ENCODE measurements at regions not wholly inside any gene's neighbourhood (a gene's known extent, or its start where the extent isn't known, plus 50 kb on each side); places are given as distances from the start of the nearest gene placed in this dataset.

DNA sequence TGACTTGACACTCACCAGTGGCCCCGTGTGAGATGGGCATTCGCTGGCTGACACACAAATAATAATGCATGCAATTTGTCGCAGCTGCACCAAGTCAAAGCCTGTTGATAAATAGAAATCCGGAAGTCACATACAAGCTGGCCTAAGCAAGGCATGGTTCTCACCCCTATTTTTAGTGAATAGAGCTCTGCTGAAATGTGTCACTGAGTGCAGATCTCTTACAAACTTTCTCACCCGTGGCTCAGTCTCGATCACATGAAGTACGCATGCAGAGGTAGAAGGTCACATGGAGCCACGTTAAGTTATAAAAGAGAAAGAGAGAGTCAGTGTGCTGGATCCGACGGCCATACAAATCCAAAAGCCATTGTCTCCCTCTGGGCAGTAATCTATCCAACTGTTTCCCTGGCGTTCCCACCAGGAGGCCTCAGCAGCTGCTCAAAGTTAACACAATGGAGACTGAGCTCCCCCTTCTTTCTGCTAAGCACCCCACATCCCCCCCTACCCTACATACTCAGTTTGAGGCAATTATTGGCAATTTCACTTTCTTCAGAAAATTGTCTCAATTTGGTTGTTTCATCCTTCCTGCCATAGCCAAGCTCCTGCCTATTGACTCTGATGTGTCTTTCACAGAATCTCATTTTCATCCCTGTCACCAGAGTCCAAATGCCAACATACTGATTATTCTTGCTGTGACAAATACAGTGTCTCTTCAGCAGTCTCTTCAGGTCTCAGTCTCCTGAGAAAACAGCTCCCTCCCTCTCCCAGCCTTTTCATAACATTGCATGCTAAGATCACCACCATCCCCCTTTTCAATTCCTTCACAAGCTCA is 473.3 kb upstream of the NRP1 start:
- Histone ChIP-seq H2AFZ (ENCODE audit: insufficient read depth, low read depth, low read length, poor library complexity, severe bottlenecking) (no peak overlapping the region), H4K20me1 (ENCODE audit: insufficient read depth, low read length) (no peaks in the 10 kb centered on the region), H3K79me2 (ENCODE audit: insufficient read depth, low read length) (no peaks in the 10 kb centered on the region), H3K36me3 (replicated peaks in 1 of 2; ENCODE audit: control insufficient read depth in 1 of 2, insufficient read depth in 2 of 2, low read length in 2 of 2) (no peaks in the 10 kb centered on the region), H3K4me3 (replicated peaks in 1 of 3; ENCODE audit: low read depth in 2 of 3, low read length in 3 of 3) (no peak overlapping the region), H3K4me2 (replicated peaks; ENCODE audit: extremely low read depth, low read length, poor library complexity, severe bottlenecking) (no peak overlapping the region), H3K4me1 (ENCODE audit: control insufficient read depth in 1 of 2, insufficient read depth in 2 of 2, low read length in 2 of 2) (no peaks in the 10 kb centered on the region), H3K27me3 (ENCODE audit: control insufficient read depth in 2 of 2, insufficient read depth in 2 of 2, low read length in 2 of 2) (no peaks in the 10 kb centered on the region), H3K27ac (ENCODE audit: low read depth in 1 of 2, low read length in 2 of 2) (no peak overlapping the region), H3K9ac (ENCODE audit: insufficient read depth, low read length, poor library complexity, severe bottlenecking) (no peak overlapping the region), H3K9me3 (replicated peaks in 1 of 2; ENCODE audit: control insufficient read depth in 1 of 2, insufficient read depth in 1 of 2, low read length in 2 of 2) (no peaks in the 10 kb centered on the region)
- TF ChIP-seq, protein P1, sequence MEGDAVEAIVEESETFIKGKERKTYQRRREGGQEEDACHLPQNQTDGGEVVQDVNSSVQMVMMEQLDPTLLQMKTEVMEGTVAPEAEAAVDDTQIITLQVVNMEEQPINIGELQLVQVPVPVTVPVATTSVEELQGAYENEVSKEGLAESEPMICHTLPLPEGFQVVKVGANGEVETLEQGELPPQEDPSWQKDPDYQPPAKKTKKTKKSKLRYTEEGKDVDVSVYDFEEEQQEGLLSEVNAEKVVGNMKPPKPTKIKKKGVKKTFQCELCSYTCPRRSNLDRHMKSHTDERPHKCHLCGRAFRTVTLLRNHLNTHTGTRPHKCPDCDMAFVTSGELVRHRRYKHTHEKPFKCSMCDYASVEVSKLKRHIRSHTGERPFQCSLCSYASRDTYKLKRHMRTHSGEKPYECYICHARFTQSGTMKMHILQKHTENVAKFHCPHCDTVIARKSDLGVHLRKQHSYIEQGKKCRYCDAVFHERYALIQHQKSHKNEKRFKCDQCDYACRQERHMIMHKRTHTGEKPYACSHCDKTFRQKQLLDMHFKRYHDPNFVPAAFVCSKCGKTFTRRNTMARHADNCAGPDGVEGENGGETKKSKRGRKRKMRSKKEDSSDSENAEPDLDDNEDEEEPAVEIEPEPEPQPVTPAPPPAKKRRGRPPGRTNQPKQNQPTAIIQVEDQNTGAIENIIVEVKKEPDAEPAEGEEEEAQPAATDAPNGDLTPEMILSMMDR (IDR thresholded peaks at IDR 0.05) = no peak
- H3K36me3 Mint-ChIP-seq = no peaks in the 10 kb centered on the region
- H3K27ac Mint-ChIP-seq = no peak overlapping the region
- peaks cover 0 to 6% (median 0%) of the 10 kb centered on the region in 7 donors for H3K9me3 Mint-ChIP-seq
- DNase-seq = no peak
- H3K27me3 Mint-ChIP-seq (ENCODE audit: low read depth in 3 of 3) = peaks cover 0 to 7% (median 6%) of the 10 kb centered on the region in 3 donors
- WGBS (ENCODE audit: insufficient coverage) = 98% methylated on average over 5 of the region's 11 CpGs
- intact Hi-C loops (cut with micrococcal nuclease) = no loop called here
- H3K4me1 Mint-ChIP-seq = no peaks in the 10 kb centered on the region
- no peak overlapping the region for H3K4me3 Mint-ChIP-seq

DNA sequence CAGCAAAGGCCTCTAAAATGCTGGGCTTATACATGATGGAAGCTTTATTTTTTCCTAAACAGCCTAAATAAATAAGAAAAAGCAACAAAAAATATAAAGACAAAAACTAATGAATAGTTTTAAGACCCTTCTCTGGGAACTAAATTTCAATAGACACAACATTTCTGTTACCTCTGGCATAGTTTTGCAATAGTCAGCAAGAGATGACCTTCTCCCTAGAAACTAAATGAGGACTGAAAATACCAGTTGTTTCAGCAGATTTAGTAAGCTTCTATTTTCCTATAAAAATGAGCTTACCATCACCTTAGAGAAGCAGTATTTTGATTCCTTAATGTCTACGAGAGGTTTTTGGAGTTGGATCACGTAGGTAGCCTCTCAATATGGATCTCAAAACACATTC is 471.4 kb upstream of the NRP1 start:
- no peak overlapping the region for H3K4me3 ChIP-seq (replicated peaks in 1 of 3; ENCODE audit: low read depth in 2 of 3, low read length in 3 of 3)
- H3K79me2 ChIP-seq (ENCODE audit: insufficient read depth, low read length) = no peaks in the 10 kb centered on the region
- H3K9me3 ChIP-seq (replicated peaks in 1 of 2; ENCODE audit: control insufficient read depth in 1 of 2, insufficient read depth in 1 of 2, low read length in 2 of 2) = no peaks in the 10 kb centered on the region
- H3K27me3 Mint-ChIP-seq (ENCODE audit: low read depth in 3 of 3) = peaks cover 0 to 7% (median 6%) of the 10 kb centered on the region in 3 donors
- no peak overlapping the region for H3K27ac Mint-ChIP-seq
- H3K9me3 Mint-ChIP-seq = peaks cover 0 to 6% (median 0%) of the 10 kb centered on the region in 7 donors
- no peaks in the 10 kb centered on the region for H3K4me1 ChIP-seq (ENCODE audit: control insufficient read depth in 1 of 2, insufficient read depth in 2 of 2, low read length in 2 of 2)
- no peaks in the 10 kb centered on the region for H3K27me3 ChIP-seq (ENCODE audit: control insufficient read depth in 2 of 2, insufficient read depth in 2 of 2, low read length in 2 of 2)
- no peaks in the 10 kb centered on the region for H3K36me3 Mint-ChIP-seq
- H4K20me1 ChIP-seq (ENCODE audit: insufficient read depth, low read length) = no peaks in the 10 kb centered on the region
- WGBS (ENCODE audit: insufficient coverage) = no CpG with 5 or more reads among the region's 2 CpGs
- no peak overlapping the region for H3K4me3 Mint-ChIP-seq
- no peak for DNase-seq
- no peak overlapping the region for H3K4me2 ChIP-seq (replicated peaks; ENCODE audit: extremely low read depth, low read length, poor library complexity, severe bottlenecking)
- H3K27ac ChIP-seq (ENCODE audit: low read depth in 1 of 2, low read length in 2 of 2) = no peak overlapping the region
- H3K4me1 Mint-ChIP-seq = no peaks in the 10 kb centered on the region
- H3K36me3 ChIP-seq (replicated peaks in 1 of 2; ENCODE audit: control insufficient read depth in 1 of 2, insufficient read depth in 2 of 2, low read length in 2 of 2) = no peaks in the 10 kb centered on the region
- intact Hi-C loops (cut with micrococcal nuclease) = no loop called here
- H3K9ac ChIP-seq (ENCODE audit: insufficient read depth, low read length, poor library complexity, severe bottlenecking) = no peak overlapping the region
- TF ChIP-seq, protein P1 (IDR thresholded peaks at IDR 0.05) = no peak
- H2AFZ ChIP-seq (ENCODE audit: insufficient read depth, low read depth, low read length, poor library complexity, severe bottlenecking) = no peak overlapping the region

All from CD14-positive monocyte (primary cell).